Testis (tissue), 2 donors: ENCODE measurements at regions not wholly inside any gene's neighbourhood (a gene's known extent, or its start where the extent isn't known, plus 50 kb on each side); places are given as distances from the start of the nearest gene placed in this dataset.

Experiments used
- POLR2A ChIP-seq: fragments of 450-650 bp; IDR thresholded peaks from one replicate; pipeline ENCODE4 v1.6.1; 2017; ENCODE audit warnings: antibody characterized with exemption, mild to moderate bottlenecking, moderate library complexity
- TF ChIP-seq, protein P1 (sequence below), 3 experiments: fragments of 450-650 bp in 2 of 3; fragments of 200-600 bp in 1 of 3; sonication (generic) in 1 of 3; IDR thresholded peaks; one replicate each; pipeline ENCODE4 v1.5.1; 2016 to 2019; ENCODE audit warnings: antibody characterized with exemption in 3 of 3, mild to moderate bottlenecking in 2 of 3, moderate library complexity in 1 of 3

DNA sequence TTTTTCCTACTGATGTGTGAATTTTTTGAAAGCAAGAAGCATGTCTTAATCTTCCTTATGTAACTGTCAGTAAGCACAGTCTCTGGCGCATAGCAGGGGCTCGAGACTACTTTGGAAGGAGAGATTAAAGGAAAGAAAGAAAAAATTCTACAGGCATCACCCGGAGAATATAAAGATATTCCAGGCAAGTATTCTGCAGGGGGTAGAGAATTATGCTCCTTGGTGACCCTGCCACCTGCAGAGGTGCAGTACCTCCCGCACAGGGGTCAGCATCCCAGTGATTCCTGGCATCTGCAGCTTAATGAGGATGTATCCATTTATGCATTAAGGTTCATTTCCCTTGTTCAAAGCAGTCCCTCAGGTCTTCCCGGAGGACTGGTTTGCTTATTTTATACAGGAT is 87.6 kb upstream of the WLS start:
- TF ChIP-seq, protein P1, sequence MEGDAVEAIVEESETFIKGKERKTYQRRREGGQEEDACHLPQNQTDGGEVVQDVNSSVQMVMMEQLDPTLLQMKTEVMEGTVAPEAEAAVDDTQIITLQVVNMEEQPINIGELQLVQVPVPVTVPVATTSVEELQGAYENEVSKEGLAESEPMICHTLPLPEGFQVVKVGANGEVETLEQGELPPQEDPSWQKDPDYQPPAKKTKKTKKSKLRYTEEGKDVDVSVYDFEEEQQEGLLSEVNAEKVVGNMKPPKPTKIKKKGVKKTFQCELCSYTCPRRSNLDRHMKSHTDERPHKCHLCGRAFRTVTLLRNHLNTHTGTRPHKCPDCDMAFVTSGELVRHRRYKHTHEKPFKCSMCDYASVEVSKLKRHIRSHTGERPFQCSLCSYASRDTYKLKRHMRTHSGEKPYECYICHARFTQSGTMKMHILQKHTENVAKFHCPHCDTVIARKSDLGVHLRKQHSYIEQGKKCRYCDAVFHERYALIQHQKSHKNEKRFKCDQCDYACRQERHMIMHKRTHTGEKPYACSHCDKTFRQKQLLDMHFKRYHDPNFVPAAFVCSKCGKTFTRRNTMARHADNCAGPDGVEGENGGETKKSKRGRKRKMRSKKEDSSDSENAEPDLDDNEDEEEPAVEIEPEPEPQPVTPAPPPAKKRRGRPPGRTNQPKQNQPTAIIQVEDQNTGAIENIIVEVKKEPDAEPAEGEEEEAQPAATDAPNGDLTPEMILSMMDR (IDR thresholded peaks at IDR 0.05): no peak
- TF ChIP-seq POLR2A: no peak
